HEK293 (cell line): ENCODE measurements at regions not wholly inside any gene's neighbourhood (a gene's known extent, or its start where the extent isn't known, plus 50 kb on each side); places are given as distances from the start of the nearest gene placed in this dataset.

Experiments used
- CTCF ChIP-seq: fragments of 450-650 bp; formaldehyde crosslinking; IDR thresholded peaks from 2 replicates; pipeline ENCODE4 v1.5.1; 2016; ENCODE audit warnings: missing biosample characterization, missing genetic modification characterization
- GLIS2 ChIP-seq: fragments of 450-650 bp; formaldehyde crosslinking; IDR thresholded peaks from 2 replicates; pipeline ENCODE4 v1.5.1; 2016; ENCODE audit warnings: missing biosample characterization, missing genetic modification characterization
- MYNN ChIP-seq: fragments of 450-650 bp; formaldehyde crosslinking; IDR thresholded peaks from 2 replicates; pipeline ENCODE4 v1.5.1; 2016; ENCODE audit warnings: missing biosample characterization, missing genetic modification characterization, borderline replicate concordance
- YY1 ChIP-seq: fragments of 450-650 bp; formaldehyde crosslinking; IDR thresholded peaks from 2 replicates; pipeline ENCODE4 v1.5.1; 2018; ENCODE audit warnings: missing biosample characterization, missing genetic modification characterization
- ZNF148 ChIP-seq: fragments of 450-650 bp; formaldehyde crosslinking; IDR thresholded peaks from 2 replicates; pipeline ENCODE4 v1.5.0; 2017; ENCODE audit warnings: missing biosample characterization, missing genetic modification characterization, borderline replicate concordance
- ZNF169 ChIP-seq: fragments of 450-650 bp; formaldehyde crosslinking; IDR thresholded peaks from 2 replicates; pipeline ENCODE4 v1.5.1; 2016; ENCODE audit warnings: missing biosample characterization, missing genetic modification characterization
- ZNF426 ChIP-seq: fragments of 450-650 bp; formaldehyde crosslinking; IDR thresholded peaks from 2 replicates; pipeline ENCODE4 v1.5.1; 2017; ENCODE audit warnings: missing biosample characterization, missing genetic modification characterization, mild to moderate bottlenecking, inconsistent platforms, moderate library complexity
- ZNF704 ChIP-seq: fragments of 450-650 bp; formaldehyde crosslinking; IDR thresholded peaks from 2 replicates; pipeline ENCODE4 v1.5.1; 2016; ENCODE audit warnings: missing biosample characterization, missing genetic modification characterization
- ZNF785 ChIP-seq: fragments of 450-650 bp; formaldehyde crosslinking; IDR thresholded peaks from 2 replicates; pipeline ENCODE4 v1.5.1; 2016; ENCODE audit warnings: missing biosample characterization, missing genetic modification characterization

GRCh38 chr5:117947121-117947520 lies 1041.2 kb downstream of the DTWD2 start:
- TF ChIP-seq CTCF (tag by site-specific recombination) = no peak
- no peak for TF ChIP-seq YY1
- TF ChIP-seq MYNN (tag by site-specific recombination) = no peak
- TF ChIP-seq ZNF785 (tag by site-specific recombination) = no peak
- TF ChIP-seq ZNF704 = no peak
- TF ChIP-seq ZNF169 = no peak
- no peak for TF ChIP-seq GLIS2 (tag by site-specific recombination)
- no peak for TF ChIP-seq ZNF426
- no peak for TF ChIP-seq ZNF148 (tag by site-specific recombination)
